ENCODE measurements at regions not wholly inside any gene's neighbourhood (a gene's known extent, or its start where the extent isn't known, plus 50 kb on each side); places are given as distances from the start of the nearest gene placed in this dataset.

DNA sequence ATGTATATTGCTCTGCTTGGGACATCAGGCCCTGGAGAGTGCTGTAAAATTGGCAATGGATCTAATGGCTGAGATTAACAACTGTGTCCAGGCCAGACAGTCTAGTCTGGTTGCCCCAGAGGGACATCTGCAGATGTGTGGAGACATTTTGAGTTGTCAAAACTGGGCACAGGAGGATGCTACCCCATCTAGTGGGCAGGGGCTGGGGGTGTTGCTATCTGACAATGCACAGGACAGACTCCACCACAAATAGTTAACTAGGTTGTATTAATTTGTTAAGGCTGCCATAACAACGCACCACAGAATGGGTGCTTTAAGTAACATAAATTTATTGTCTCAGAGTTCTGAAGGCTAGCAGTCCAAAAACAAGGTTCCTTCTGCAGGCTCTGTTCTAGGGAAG is 302.5 kb upstream of the AMIGO2 start:
- no peak overlapping the region for H3K27ac Mint-ChIP-seq
- no peaks in the 10 kb centered on the region for H3K27me3 Mint-ChIP-seq
- H3K4me1 Mint-ChIP-seq (ENCODE audit: low read depth) = peaks cover 1% of the 10 kb centered on the region
- H3K36me3 Mint-ChIP-seq (ENCODE audit: insufficient read depth) = no peaks in the 10 kb centered on the region
- DNase-seq (ENCODE audit: low spot score, unreplicated experiment) = no peak
- H3K9me3 Mint-ChIP-seq (ENCODE audit: low read depth) = no peaks in the 10 kb centered on the region
- TF ChIP-seq, protein P1, sequence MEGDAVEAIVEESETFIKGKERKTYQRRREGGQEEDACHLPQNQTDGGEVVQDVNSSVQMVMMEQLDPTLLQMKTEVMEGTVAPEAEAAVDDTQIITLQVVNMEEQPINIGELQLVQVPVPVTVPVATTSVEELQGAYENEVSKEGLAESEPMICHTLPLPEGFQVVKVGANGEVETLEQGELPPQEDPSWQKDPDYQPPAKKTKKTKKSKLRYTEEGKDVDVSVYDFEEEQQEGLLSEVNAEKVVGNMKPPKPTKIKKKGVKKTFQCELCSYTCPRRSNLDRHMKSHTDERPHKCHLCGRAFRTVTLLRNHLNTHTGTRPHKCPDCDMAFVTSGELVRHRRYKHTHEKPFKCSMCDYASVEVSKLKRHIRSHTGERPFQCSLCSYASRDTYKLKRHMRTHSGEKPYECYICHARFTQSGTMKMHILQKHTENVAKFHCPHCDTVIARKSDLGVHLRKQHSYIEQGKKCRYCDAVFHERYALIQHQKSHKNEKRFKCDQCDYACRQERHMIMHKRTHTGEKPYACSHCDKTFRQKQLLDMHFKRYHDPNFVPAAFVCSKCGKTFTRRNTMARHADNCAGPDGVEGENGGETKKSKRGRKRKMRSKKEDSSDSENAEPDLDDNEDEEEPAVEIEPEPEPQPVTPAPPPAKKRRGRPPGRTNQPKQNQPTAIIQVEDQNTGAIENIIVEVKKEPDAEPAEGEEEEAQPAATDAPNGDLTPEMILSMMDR (IDR thresholded peaks at IDR 0.05; ENCODE audit: unreplicated experiment) = no peak
- no peak overlapping the region for H3K4me3 Mint-ChIP-seq (ENCODE audit: low read depth)

DNA sequence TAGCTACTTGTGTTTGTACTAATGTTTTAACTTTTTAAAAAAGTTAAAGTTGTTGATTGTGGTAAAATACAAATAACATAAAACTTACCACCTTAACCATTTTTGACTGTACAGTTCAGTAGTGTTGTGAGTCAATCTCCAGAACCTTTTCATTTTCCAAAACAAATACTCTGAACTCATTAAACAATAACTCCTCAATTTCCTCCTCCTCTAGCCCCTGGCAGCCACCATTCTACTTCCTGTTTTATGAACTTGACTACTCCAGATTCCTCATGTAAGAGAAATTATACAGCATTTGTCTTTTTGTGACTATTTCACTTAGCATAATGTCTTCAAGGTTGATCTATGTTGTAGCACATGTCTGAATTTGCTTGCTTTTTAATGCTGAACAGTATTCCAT is 299.1 kb upstream of the AMIGO2 start:
- Mint-ChIP-seq H3K4me3 (ENCODE audit: low read depth) (no peak overlapping the region), H3K9me3 (ENCODE audit: low read depth) (no peaks in the 10 kb centered on the region), H3K27ac (no peak overlapping the region), H3K4me1 (ENCODE audit: low read depth) (no peaks in the 10 kb centered on the region), H3K27me3 (no peaks in the 10 kb centered on the region), H3K36me3 (ENCODE audit: insufficient read depth) (no peaks in the 10 kb centered on the region)
- DNase-seq (ENCODE audit: low spot score, unreplicated experiment) = no peak
- TF ChIP-seq, protein P1 (IDR thresholded peaks at IDR 0.05; ENCODE audit: unreplicated experiment) = no peak

DNA sequence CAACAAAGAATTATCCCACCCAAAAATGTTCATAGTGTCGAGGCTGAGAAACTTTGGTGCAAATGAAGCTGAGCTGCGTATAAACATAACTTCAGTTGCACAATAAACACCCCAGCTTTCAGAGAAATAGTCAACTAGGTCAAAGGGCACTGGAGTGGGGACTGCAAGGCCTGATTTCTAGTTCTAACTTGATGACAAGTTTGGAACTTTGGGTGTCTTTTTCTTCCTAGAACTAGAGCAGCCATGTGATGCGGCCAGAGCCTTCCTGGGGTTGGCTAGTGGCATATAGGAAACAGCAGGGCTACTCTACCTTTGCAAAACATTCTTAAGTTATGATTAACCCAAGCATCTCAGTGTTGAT is 298.4 kb upstream of the AMIGO2 start:
- TF ChIP-seq, protein P1 (IDR thresholded peaks at IDR 0.05; ENCODE audit: unreplicated experiment) = no peak
- no peak overlapping the region for H3K27ac Mint-ChIP-seq

DNA sequence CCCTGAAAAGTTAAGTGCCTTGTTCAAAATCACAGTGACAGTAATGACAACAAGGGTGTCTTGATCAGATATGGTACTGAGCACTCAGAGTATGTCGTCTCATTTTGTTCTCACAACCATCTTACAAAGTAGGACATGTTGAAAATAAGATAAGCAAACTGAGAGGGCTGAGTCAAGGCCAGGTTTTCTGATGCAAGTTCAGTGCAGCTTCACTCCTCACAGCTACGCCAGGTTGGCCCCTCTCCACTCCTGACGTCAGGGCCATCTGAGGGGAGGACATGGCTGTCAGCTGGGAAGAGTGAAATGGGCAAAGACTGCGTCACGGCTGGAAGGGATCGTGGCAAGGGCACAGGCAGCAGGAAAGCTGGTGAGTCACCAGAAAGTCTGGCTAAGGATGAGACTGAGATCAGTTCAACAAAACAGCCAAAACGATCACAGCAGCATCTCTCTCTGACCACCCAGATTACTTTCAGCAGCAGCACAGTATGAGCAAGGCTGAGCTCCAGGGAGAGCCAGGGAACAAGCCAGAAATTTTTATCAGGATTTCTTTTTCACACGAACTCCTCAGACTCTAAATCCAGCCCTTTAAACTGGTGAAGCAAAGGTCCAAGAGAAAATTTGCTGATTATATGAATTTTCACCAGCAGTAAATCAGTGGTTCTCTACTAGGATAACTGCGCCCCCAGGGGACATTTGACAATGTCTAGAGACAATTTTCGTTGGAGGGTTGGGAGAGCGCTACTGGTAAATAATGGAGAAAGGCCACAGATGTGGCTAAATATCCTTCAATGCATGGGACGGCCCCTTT is 297.9 kb upstream of the AMIGO2 start:
- TF ChIP-seq, protein P1 (IDR thresholded peaks at IDR 0.05; ENCODE audit: unreplicated experiment) = no peak
- no peaks in the 10 kb centered on the region for H3K9me3 Mint-ChIP-seq (ENCODE audit: low read depth)

More for the DNA sequence above, 298.4 kb upstream of the AMIGO2 start:
- Mint-ChIP-seq H3K9me3 (ENCODE audit: low read depth) (no peaks in the 10 kb centered on the region), H3K4me3 (ENCODE audit: low read depth) (no peak overlapping the region), H3K4me1 (ENCODE audit: low read depth) (no peaks in the 10 kb centered on the region), H3K27me3 (no peaks in the 10 kb centered on the region), H3K36me3 (ENCODE audit: insufficient read depth) (no peaks in the 10 kb centered on the region)
- DNase-seq (ENCODE audit: low spot score, unreplicated experiment) = no peak

DNA sequence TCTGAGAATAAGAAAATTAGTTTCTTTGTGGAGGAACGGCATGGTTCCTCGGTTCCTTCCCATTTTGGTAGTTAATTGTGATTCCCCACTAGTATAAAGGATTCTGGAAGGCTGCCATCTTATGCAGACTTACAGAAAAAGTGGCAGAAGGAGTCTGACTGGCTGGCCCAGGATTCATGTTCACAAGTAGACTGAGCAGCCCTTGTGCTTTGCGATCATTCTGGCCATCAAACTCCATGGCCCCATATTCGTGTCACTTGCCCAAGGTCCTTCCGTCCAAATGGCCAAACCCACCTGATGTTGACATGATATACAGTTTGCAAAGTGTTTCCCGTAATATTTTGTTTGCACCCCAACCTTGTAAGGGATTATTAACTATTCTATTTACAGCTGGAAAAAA is 297.2 kb upstream of the AMIGO2 start:
- Mint-ChIP-seq H3K27me3 (no peaks in the 10 kb centered on the region), H3K4me1 (ENCODE audit: low read depth) (no peaks in the 10 kb centered on the region), H3K4me3 (ENCODE audit: low read depth) (no peak overlapping the region), H3K9me3 (ENCODE audit: low read depth) (no peaks in the 10 kb centered on the region), H3K27ac (no peak overlapping the region), H3K36me3 (ENCODE audit: insufficient read depth) (no peaks in the 10 kb centered on the region)
- DNase-seq (ENCODE audit: low spot score, unreplicated experiment) = no peak
- TF ChIP-seq, protein P1 (IDR thresholded peaks at IDR 0.05; ENCODE audit: unreplicated experiment) = no peak

More for the DNA sequence above, 297.9 kb upstream of the AMIGO2 start:
- Mint-ChIP-seq H3K27me3 (no peaks in the 10 kb centered on the region), H3K36me3 (ENCODE audit: insufficient read depth) (no peaks in the 10 kb centered on the region), H3K4me3 (ENCODE audit: low read depth) (no peak overlapping the region), H3K27ac (no peak overlapping the region), H3K4me1 (ENCODE audit: low read depth) (no peaks in the 10 kb centered on the region)
- DNase-seq (ENCODE audit: low spot score, unreplicated experiment) = no peak
